HFFc6 (cell line): ENCODE measurements at regions not wholly inside any gene's neighbourhood (a gene's known extent, or its start where the extent isn't known, plus 50 kb on each side); places are given as distances from the start of the nearest gene placed in this dataset.
"Not testable (repeated sequence)": the region's sequence is repeated elsewhere in the genome, so short reads cannot be mapped to it uniquely, and the experiment has no call there.

Experiments used
- DNase-seq: peaks from one replicate; pipeline ENCODE4 v3.0.0-alpha.2; 2018
- H3K27ac Mint-ChIP-seq: 2 replicates; pipeline ENCODE4 v1.8.0; 2020; ENCODE audit warnings: mild to moderate bottlenecking, mixed read lengths
- H3K27me3 Mint-ChIP-seq: 2 replicates; pipeline ENCODE4 v1.8.0; 2021; ENCODE audit warnings: mild to moderate bottlenecking, moderate library complexity, mixed read lengths; ENCODE audit not compliant: insufficient read depth
- H3K36me3 Mint-ChIP-seq: 2 replicates; pipeline ENCODE4 v1.8.0; 2021; ENCODE audit warnings: low read depth, mixed read lengths
- H3K4me1 Mint-ChIP-seq: 2 replicates; pipeline ENCODE4 v1.8.0; 2020; ENCODE audit warnings: low read depth, mixed read lengths
- H3K4me3 Mint-ChIP-seq: 2 replicates; pipeline ENCODE4 v1.8.0; 2020; ENCODE audit warnings: mild to moderate bottlenecking, moderate library complexity, mixed read lengths
- H3K9me3 Mint-ChIP-seq: 2 replicates; pipeline ENCODE4 v1.8.0; 2020; ENCODE audit warnings: mild to moderate bottlenecking, mixed read lengths
- CTCF ChIP-seq: fragments of 200-600 bp; sonication (generic); IDR thresholded peaks from 2 replicates; pipeline ENCODE4 v1.5.0; 2021; ENCODE audit warnings: antibody characterized with exemption, mild to moderate bottlenecking

DNA sequence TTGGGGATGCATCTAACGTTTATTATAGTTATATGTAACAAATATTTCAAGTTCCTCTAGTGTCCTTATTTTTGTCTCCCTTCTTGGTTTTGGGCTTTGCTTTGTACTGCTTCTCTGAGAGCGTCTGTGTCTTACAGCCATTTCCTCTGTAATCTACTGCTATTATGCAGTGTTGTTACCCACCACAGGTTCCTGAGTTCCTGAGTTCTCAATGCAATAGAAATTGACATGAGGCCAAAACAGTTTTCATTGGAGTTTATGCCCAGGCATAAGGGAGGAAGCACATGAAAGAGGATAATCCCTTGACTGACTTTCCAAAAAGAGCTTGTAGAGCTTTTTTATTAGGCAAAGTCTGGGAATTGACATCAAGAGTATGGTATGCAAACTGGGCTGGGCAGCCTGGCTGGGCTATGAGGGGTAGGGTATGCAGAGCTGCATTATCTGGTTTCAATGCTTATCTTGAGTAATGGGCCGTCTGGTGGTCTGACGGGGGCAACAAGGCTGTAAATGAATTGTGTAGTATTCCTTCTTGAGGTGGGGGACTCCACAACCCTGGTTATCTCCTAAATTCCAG, 722.5 kb upstream of the ATXN7L3B start:
- no peak for DNase-seq
- no peak overlapping the region for H3K4me3 Mint-ChIP-seq
- no peak for TF ChIP-seq CTCF
- H3K4me1 Mint-ChIP-seq, result no peaks in the 10 kb centered on the region
- H3K36me3 Mint-ChIP-seq, result no peaks in the 10 kb centered on the region
- H3K9me3 Mint-ChIP-seq, result peaks cover 31% of the 10 kb centered on the region
- H3K27ac Mint-ChIP-seq, result no peak overlapping the region
- no peaks in the 10 kb centered on the region for H3K27me3 Mint-ChIP-seq

DNA sequence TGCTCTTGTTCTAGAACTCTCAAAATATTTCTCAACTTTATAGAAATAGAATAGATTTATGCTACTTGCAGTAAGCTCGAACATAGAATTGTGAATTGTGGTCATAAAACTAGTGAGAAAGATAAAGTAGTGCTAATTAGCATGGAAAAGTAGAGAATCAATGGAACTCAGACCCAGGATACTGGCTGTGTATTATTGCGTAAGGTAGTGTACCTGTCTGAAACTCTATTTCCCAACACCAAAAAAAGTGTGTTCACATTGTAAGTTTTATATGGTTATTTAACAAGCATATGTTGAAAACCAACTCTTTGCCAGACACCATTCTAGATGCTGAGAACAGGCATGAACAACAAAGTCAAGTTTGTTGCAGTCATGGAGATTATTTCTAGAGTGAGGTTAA, 720.5 kb upstream of the ATXN7L3B start:
- H3K27ac Mint-ChIP-seq, result no peak overlapping the region
- no peaks in the 10 kb centered on the region for H3K4me1 Mint-ChIP-seq
- no peaks in the 10 kb centered on the region for H3K27me3 Mint-ChIP-seq
- peaks cover 46% of the 10 kb centered on the region for H3K9me3 Mint-ChIP-seq
- H3K36me3 Mint-ChIP-seq, result no peaks in the 10 kb centered on the region
- no peak for TF ChIP-seq CTCF
- no peak for DNase-seq
- no peak overlapping the region for H3K4me3 Mint-ChIP-seq

DNA sequence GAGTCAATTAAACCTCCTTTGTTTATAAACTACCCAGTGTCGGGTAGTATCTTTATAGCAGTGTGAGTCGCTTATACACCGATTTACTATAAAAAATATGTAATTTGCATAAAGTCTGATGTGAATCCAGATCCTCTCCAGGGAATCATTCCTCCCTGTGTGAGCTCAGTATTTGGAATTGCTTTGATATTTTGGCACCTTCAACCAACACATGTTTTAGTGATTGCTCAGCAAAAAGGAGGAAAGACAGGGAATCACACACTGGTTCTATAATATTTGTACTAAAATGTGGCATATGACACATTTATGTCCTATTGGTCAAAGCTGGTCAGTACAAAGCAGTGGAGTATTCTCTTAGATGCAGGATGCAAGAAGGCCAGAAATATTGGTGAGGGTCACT, 703.9 kb upstream of the ATXN7L3B start:
- Mint-ChIP-seq H3K4me1 (no peaks in the 10 kb centered on the region), H3K9me3 (no peaks in the 10 kb centered on the region; the same call in none of the 2 replicates), H3K27ac (no peak overlapping the region), H3K36me3 (no peaks in the 10 kb centered on the region), H3K4me3 (no peak overlapping the region), H3K27me3 (no peaks in the 10 kb centered on the region)
- TF ChIP-seq CTCF, result no peak
- no peak for DNase-seq

- Mint-ChIP-seq H3K4me1 (no peaks in the 10 kb centered on the region), H3K36me3 (no peaks in the 10 kb centered on the region), H3K4me3 (no peak overlapping the region), H3K27me3 (no peaks in the 10 kb centered on the region), H3K9me3 (peaks cover 17% of the 10 kb centered on the region), H3K27ac (no peak overlapping the region)
- no peak for DNase-seq
- TF ChIP-seq CTCF, result no peak
Measured at GRCh38 chr12:73841963-73842362, 695.7 kb upstream of the ATXN7L3B start.

DNA sequence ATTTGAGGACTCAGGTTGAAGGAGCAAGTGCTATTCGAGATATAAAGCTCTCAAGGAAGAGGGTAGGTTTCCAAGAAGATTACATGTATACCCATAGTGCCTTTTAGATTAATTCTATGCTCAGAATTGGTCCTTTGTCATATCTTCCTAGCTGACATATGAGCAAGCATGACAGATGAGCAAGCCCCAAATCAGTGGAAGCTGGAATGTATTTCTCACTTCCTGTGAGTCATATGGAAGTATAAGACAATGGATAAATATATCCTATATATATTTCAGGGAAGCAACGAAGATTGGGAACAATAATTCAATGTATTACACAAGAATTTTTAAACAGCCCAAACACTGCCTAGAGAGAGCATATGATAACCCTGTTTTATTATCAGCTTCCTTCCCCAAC, 674.1 kb upstream of the ATXN7L3B start:
- TF ChIP-seq CTCF, result no peak
- peaks cover 27% of the 10 kb centered on the region for H3K4me1 Mint-ChIP-seq
- H3K27ac Mint-ChIP-seq, result no peak overlapping the region; the same call in 1 of the 2 replicates
- DNase-seq, result peak; percentile 37
- peaks cover 5% of the 10 kb centered on the region for H3K9me3 Mint-ChIP-seq
- H3K4me3 Mint-ChIP-seq, result no peak overlapping the region
- no peaks in the 10 kb centered on the region for H3K27me3 Mint-ChIP-seq
- no peaks in the 10 kb centered on the region for H3K36me3 Mint-ChIP-seq

GRCh38 chr12:73867147-73867546, 670.5 kb upstream of the ATXN7L3B start:
- Mint-ChIP-seq H3K27ac (no peak overlapping the region), H3K9me3 (peaks cover 5% of the 10 kb centered on the region), H3K36me3 (no peaks in the 10 kb centered on the region), H3K4me1 (peaks cover 27% of the 10 kb centered on the region), H3K27me3 (no peaks in the 10 kb centered on the region), H3K4me3 (no peak overlapping the region)
- DNase-seq, result no peak
- TF ChIP-seq CTCF, result no peak

DNA sequence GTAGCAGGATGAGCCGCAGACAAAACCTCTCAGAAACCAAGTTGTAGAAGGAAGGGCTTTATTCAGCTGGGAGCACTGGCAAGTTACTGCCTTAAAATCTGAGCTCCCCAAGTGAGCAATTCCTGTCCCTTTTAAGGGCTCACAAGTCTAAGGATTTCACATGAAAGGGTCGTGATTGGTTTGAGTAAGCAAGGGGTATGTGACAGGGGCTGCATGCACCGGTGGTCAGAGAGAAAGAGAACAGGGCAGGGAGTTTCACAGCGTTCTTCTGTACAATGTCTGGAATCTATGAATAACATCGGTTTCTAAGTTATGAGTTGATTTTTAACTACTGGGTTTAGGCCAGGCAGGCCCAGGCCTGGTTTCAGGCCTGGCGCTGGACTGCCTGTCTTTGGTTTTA, 660.3 kb upstream of the ATXN7L3B start:
- H3K27me3 Mint-ChIP-seq, H3K36me3 Mint-ChIP-seq, H3K4me3 Mint-ChIP-seq, H3K27ac Mint-ChIP-seq, DNase-seq, H3K9me3 Mint-ChIP-seq, H3K4me1 Mint-ChIP-seq: not testable (repeated sequence)
